ENCODE measurements at regions not wholly inside any gene's neighbourhood (a gene's known extent, or its start where the extent isn't known, plus 50 kb on each side); places are given as distances from the start of the nearest gene placed in this dataset.

DNA sequence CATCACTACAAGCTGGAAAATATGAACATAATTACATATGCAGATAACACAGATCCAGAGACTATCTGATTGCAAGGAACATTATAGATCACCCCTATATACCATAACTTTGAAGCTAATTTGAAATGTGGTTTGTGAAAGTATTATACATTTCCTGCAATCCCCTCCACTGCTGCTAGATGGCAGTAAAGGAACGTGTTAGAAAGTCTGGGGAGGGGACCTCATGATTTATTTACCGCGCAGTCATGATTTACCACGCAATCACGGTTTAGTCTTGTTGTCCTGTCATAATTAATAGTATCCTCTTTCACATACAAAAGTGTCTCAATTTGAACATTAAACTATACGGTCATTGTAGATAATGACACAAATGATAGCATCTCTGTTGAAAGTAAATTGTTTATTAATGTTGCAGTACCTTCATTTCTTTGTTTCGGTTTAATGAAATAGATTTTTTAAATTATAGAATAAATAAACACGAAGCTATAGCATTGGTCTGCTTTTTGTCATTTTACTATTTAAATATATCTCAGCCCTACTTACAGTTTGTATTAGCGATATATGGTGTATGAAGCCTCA, 145.3 kb upstream of the PRSS1 start:
- Mint-ChIP-seq H3K36me3 (ENCODE audit: low read depth, unreplicated experiment) (no peaks in the 10 kb centered on the region), H3K27me3 (ENCODE audit: unreplicated experiment) (peaks cover 2% of the 10 kb centered on the region), H3K9me3 (ENCODE audit: unreplicated experiment) (no peaks in the 10 kb centered on the region), H3K27ac (ENCODE audit: unreplicated experiment) (no peak overlapping the region), H3K4me3 (ENCODE audit: unreplicated experiment) (no peak overlapping the region), H3K4me1 (ENCODE audit: unreplicated experiment) (peaks cover 4% of the 10 kb centered on the region)
- DNase-seq (ENCODE audit: low spot score): peak; percentile 62
- TF ChIP-seq, protein P1, sequence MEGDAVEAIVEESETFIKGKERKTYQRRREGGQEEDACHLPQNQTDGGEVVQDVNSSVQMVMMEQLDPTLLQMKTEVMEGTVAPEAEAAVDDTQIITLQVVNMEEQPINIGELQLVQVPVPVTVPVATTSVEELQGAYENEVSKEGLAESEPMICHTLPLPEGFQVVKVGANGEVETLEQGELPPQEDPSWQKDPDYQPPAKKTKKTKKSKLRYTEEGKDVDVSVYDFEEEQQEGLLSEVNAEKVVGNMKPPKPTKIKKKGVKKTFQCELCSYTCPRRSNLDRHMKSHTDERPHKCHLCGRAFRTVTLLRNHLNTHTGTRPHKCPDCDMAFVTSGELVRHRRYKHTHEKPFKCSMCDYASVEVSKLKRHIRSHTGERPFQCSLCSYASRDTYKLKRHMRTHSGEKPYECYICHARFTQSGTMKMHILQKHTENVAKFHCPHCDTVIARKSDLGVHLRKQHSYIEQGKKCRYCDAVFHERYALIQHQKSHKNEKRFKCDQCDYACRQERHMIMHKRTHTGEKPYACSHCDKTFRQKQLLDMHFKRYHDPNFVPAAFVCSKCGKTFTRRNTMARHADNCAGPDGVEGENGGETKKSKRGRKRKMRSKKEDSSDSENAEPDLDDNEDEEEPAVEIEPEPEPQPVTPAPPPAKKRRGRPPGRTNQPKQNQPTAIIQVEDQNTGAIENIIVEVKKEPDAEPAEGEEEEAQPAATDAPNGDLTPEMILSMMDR (IDR thresholded peaks at IDR 0.05; ENCODE audit: unreplicated experiment): peak; percentile 86

DNA sequence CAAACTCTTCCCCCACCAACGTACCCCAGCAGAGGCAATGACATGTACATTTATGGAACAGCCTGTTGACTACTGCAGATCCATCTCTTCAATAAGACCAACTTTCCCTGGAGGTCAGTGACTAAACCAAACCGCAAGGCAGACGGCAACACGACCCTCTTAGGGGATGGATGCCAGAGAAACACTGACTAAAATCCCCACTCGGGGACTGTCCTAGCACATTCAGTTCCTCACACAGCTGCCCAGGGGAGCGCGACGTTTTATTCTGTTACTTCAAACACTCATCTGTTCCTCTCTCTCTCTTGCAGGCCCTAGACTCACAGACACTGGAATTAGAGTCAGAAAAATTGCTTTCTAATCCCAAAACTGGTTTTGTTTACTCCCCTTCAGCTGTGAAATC, 146.5 kb upstream of the PRSS1 start:
- DNase-seq (ENCODE audit: low spot score): no peak
- H3K4me3 Mint-ChIP-seq (ENCODE audit: unreplicated experiment): no peak overlapping the region
- no peaks in the 10 kb centered on the region for H3K9me3 Mint-ChIP-seq (ENCODE audit: unreplicated experiment)
- TF ChIP-seq, protein P1 (IDR thresholded peaks at IDR 0.05; ENCODE audit: unreplicated experiment): no peak
- H3K4me1 Mint-ChIP-seq (ENCODE audit: unreplicated experiment): peaks cover 7% of the 10 kb centered on the region
- H3K27me3 Mint-ChIP-seq (ENCODE audit: unreplicated experiment): peaks cover 2% of the 10 kb centered on the region
- H3K36me3 Mint-ChIP-seq (ENCODE audit: low read depth, unreplicated experiment): no peaks in the 10 kb centered on the region
- H3K27ac Mint-ChIP-seq (ENCODE audit: unreplicated experiment): no peak overlapping the region

DNA sequence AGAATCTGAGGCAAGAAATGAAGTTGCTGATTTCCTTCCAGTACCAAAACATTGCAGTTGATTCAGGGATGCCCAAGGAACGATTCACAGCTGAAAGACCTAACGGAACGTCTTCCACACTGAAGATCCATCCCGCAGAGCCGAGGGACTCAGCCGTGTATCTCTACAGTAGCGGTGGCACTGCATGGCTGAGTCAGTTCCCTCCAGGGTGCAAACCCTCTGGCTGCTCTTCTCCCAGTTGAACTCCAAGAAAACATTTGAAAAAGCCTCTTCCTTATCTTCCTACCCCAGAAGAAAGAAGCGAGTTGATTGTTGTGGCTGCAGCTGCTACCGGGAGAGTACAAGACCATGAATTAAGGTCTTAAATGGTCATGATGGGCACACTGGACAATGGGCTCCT, 147.1 kb upstream of the PRSS1 start:
- no peak for DNase-seq (ENCODE audit: low spot score)
- Mint-ChIP-seq H3K27me3 (ENCODE audit: unreplicated experiment) (peaks cover 2% of the 10 kb centered on the region), H3K9me3 (ENCODE audit: unreplicated experiment) (no peaks in the 10 kb centered on the region), H3K4me1 (ENCODE audit: unreplicated experiment) (peaks cover 7% of the 10 kb centered on the region), H3K36me3 (ENCODE audit: low read depth, unreplicated experiment) (no peaks in the 10 kb centered on the region), H3K27ac (ENCODE audit: unreplicated experiment) (no peak overlapping the region), H3K4me3 (ENCODE audit: unreplicated experiment) (no peak overlapping the region)
- TF ChIP-seq, protein P1 (IDR thresholded peaks at IDR 0.05; ENCODE audit: unreplicated experiment): no peak

DNA sequence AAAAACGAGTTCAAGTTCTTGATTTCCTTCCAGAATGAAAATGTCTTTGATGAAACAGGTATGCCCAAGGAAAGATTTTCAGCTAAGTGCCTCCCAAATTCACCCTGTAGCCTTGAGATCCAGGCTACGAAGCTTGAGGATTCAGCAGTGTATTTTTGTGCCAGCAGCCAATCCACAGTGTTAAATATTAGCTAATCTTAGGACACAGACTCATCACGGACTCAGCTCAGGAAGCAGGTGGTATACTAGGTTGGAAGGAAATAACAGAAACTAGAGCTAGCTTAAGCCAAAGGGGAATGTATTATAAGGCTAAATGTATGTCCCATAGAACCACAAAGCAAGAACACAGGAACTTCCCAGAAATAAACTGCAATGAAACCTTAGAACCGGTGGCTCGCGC, 151.0 kb upstream of the PRSS1 start:
- TF ChIP-seq, protein P1 (IDR thresholded peaks at IDR 0.05; ENCODE audit: unreplicated experiment): no peak
- Mint-ChIP-seq H3K36me3 (ENCODE audit: low read depth, unreplicated experiment) (no peaks in the 10 kb centered on the region), H3K4me3 (ENCODE audit: unreplicated experiment) (no peak overlapping the region), H3K27ac (ENCODE audit: unreplicated experiment) (no peak overlapping the region), H3K27me3 (ENCODE audit: unreplicated experiment) (peaks cover 3% of the 10 kb centered on the region), H3K4me1 (ENCODE audit: unreplicated experiment) (peaks cover 3% of the 10 kb centered on the region), H3K9me3 (ENCODE audit: unreplicated experiment) (no peaks in the 10 kb centered on the region)
- DNase-seq (ENCODE audit: low spot score): no peak

DNA sequence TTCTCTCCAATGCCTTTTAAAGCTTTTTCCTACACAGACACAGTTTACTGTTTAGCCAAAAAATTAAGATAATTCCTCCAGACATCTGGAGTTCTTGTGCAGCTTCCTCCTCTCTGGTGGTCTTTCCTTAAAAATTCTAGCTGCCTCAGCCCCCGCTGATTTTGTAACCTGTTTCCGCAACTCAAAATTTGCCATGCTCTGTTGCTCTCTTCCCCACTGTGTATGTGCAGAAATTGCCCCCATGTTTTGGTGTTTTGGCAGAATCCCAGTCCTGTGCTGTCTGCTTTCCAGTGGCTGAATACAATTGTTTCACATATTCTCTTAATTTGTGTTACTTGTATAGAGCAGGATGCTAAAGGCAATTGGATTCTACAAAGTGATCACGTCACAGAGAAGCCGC, 151.7 kb upstream of the PRSS1 start:
- TF ChIP-seq, protein P1 (IDR thresholded peaks at IDR 0.05; ENCODE audit: unreplicated experiment): no peak
- Mint-ChIP-seq H3K9me3 (ENCODE audit: unreplicated experiment) (no peaks in the 10 kb centered on the region), H3K4me3 (ENCODE audit: unreplicated experiment) (no peak overlapping the region), H3K27ac (ENCODE audit: unreplicated experiment) (no peak overlapping the region), H3K4me1 (ENCODE audit: unreplicated experiment) (peaks cover 3% of the 10 kb centered on the region), H3K27me3 (ENCODE audit: unreplicated experiment) (peaks cover 3% of the 10 kb centered on the region), H3K36me3 (ENCODE audit: low read depth, unreplicated experiment) (no peaks in the 10 kb centered on the region)
- no peak for DNase-seq (ENCODE audit: low spot score)

All from endothelial cell (in vitro differentiated cells).